Ovary (tissue), 7 donors: ENCODE measurements at regions not wholly inside any gene's neighbourhood (a gene's known extent, or its start where the extent isn't known, plus 50 kb on each side); places are given as distances from the start of the nearest gene placed in this dataset.

Experiments used
- DNase-seq, 5 donors: peaks; one replicate each; pipeline ENCODE4 v3.0.0-alpha.2; 2019 to 2020
- H3K27ac ChIP-seq, 2 donors: fragments of 200-600 bp; one replicate each; pipeline versions ENCODE4 v1.5.1 to v1.8.0; 2019 to 2022
- H3K27me3 ChIP-seq: fragments of 200-600 bp; one replicate; pipeline ENCODE4 v1.8.0; 2022
- H3K36me3 ChIP-seq: fragments of 200-600 bp; sonication (generic); one replicate; pipeline ENCODE4 v1.5.1; 2019
- H3K4me1 ChIP-seq: one replicate; pipeline ENCODE4 v1.8.1; 2013; ENCODE audit warnings: mild to moderate bottlenecking, moderate library complexity; ENCODE audit not compliant: insufficient read depth
- H3K4me3 ChIP-seq: fragments of 200-600 bp; sonication (generic); one replicate; pipeline ENCODE4 v1.5.1; 2017
- H3K9me3 ChIP-seq, 2 donors: fragments of 200-600 bp in 1 of 2; sonication (generic) in 1 of 2; one replicate each; pipeline versions ENCODE4 v1.5.1 to v1.8.1; 2013 to 2019; ENCODE audit warnings: mild to moderate bottlenecking in 1 of 2, moderate library complexity in 1 of 2
- EP300 ChIP-seq: sonication (generic); formaldehyde crosslinking; IDR thresholded peaks from one replicate; pipeline ENCODE4 v1.6.1; 2017; ENCODE audit warnings: antibody characterized with exemption
- POLR2A ChIP-seq: fragments of 450-650 bp; IDR thresholded peaks from one replicate; pipeline ENCODE4 v1.6.1; 2017; ENCODE audit warnings: antibody characterized with exemption, mild to moderate bottlenecking, moderate library complexity
- WGBS, 3 donors: extraction: QIAGEN DNeasy Blood & Tissue Kit in 1 of 3; methylation state at CpG; one replicate each; pipeline versions ENCODE4 v1.1.5 to v1.1.7; 2013 to 2017; 5-methylcytosine and 5-hydroxymethylcytosine counted together
- intact Hi-C, 4 donors: fragments of 100-400 bp; cut with DNase I; formaldehyde crosslinking; loops; one replicate each; pipeline versions ENCODE4 v1.11.0 to v1.15.1; 2022 to 2023
- TF ChIP-seq, protein P1 (sequence below), 3 donors: fragments of 450-650 bp in 2 of 3; fragments of 200-600 bp in 1 of 3; IDR thresholded peaks; one replicate each; pipeline versions ENCODE4 v1.5.1 to v1.8.0; 2016 to 2022; ENCODE audit warnings: antibody characterized with exemption in 3 of 3, mild to moderate bottlenecking in 1 of 3
- donor health status: DM: no; HTN: no; CAD: no; lungs with moderate emphysema.
- donor health status: DM: no; HTN: no; CAD: no.
- donor health status: Bipolar disorder and iron deficiency.
- donor health status: DM: no; HTN: no; CAD: no.
- donor health status: DM: yes; HTN: yes; CAD: no.

DNA sequence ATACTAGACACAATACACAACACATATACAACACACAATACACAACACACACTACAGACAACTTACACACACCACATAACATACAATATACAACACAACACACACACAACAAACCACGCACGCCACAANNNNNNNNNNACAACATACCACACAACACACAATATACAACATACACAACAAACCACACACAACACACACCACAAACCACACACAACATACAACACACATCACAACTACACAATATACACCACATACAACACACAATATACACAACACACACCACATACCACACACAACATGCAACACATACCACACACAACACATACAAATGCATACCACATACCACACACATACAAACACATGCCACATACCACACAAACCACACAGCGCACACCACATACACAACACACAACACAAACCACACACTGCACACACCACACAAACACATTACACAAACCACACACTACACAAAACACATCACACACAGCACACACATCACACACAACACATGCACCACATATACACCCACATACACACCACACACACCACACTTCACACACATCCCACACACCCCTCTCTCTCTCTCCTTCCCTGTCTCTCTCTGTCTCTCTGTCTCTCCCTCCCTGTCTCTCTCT lies 108.3 kb downstream of the ETS2 start:
- DNase-seq: peak in 1 of 5 donors; percentile 12
- H3K9me3 ChIP-seq: no peaks in the 10 kb centered on the region
- H3K27me3 ChIP-seq: no peaks in the 10 kb centered on the region
- no peak overlapping the region for H3K4me3 ChIP-seq
- TF ChIP-seq EP300 (no peak), POLR2A (no peak)
- TF ChIP-seq, protein P1, sequence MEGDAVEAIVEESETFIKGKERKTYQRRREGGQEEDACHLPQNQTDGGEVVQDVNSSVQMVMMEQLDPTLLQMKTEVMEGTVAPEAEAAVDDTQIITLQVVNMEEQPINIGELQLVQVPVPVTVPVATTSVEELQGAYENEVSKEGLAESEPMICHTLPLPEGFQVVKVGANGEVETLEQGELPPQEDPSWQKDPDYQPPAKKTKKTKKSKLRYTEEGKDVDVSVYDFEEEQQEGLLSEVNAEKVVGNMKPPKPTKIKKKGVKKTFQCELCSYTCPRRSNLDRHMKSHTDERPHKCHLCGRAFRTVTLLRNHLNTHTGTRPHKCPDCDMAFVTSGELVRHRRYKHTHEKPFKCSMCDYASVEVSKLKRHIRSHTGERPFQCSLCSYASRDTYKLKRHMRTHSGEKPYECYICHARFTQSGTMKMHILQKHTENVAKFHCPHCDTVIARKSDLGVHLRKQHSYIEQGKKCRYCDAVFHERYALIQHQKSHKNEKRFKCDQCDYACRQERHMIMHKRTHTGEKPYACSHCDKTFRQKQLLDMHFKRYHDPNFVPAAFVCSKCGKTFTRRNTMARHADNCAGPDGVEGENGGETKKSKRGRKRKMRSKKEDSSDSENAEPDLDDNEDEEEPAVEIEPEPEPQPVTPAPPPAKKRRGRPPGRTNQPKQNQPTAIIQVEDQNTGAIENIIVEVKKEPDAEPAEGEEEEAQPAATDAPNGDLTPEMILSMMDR (IDR thresholded peaks at IDR 0.05): no peak
- H3K27ac ChIP-seq: peak overlapping the region; percentile 74 to 81
- peaks cover 19% of the 10 kb centered on the region for H3K4me1 ChIP-seq
- WGBS, 3 donors: 77 to 88% (median 81%) methylated on average over 3 of the region's 3 CpGs
- intact Hi-C loops: loop anchor here in 3 of 4 donors (5.0 to 10.0 kb wide), 4 partner anchors 89 to 211 kb away; partner anchors contain the start of gene ETS2 (in 1 of the 3)
- H3K36me3 ChIP-seq: no peaks in the 10 kb centered on the region

DNA sequence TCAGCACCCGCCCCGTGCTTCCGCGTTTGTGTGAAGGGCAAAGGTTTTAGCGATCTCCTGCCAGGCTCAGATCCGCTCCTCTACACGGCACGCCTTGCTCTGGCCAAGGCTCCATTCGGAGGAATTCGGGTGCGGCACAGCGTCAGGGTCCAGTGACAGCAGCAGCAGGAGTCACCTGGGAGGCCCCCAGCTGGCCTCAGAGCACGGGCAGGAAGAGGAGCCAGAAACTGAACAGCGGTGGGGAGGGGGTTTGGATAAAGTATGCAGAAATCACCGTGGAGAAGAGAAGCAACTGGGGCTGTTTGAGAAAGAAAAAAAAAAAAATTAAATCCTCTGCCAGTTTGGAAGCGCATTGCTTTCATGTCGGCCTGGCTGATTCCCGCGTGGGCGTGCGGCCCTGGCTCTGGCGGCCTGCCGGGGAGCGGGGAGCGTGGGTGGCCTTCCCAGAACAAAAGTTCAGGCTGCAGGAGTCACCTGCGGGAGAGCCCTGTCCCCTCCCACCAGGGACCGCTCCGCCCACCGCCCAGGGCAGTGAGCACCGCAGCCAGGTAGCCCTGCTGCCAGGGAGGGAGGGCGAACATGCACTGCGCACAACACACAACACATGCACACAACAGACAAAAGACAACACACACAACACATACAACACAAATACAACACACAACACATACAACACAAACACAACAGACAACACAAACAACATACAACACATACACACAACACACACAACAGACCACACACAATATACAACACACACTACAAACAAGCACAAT lies 107.6 kb downstream of the ETS2 start:
- no peaks in the 10 kb centered on the region for H3K27me3 ChIP-seq
- intact Hi-C loops: loop anchor here in 3 of 4 donors (5.0 to 10.0 kb wide), 4 partner anchors 89 to 211 kb away; partner anchors contain the start of gene ETS2 (in 1 of the 3)
- H3K4me3 ChIP-seq: peak overlapping the region; percentile 26
- peak overlapping the region; percentile 77 to 81 for H3K27ac ChIP-seq
- 5 to 6% (median 6%) methylated on average over 32 of the region's 32 CpGs for WGBS, 3 donors
- no peaks in the 10 kb centered on the region for H3K9me3 ChIP-seq
- TF ChIP-seq POLR2A: peak; percentile 17
- TF ChIP-seq EP300: no peak
- H3K36me3 ChIP-seq: no peaks in the 10 kb centered on the region
- H3K4me1 ChIP-seq: peaks cover 19% of the 10 kb centered on the region
- DNase-seq: peak; percentile 87 to 91 (median 90)

DNA sequence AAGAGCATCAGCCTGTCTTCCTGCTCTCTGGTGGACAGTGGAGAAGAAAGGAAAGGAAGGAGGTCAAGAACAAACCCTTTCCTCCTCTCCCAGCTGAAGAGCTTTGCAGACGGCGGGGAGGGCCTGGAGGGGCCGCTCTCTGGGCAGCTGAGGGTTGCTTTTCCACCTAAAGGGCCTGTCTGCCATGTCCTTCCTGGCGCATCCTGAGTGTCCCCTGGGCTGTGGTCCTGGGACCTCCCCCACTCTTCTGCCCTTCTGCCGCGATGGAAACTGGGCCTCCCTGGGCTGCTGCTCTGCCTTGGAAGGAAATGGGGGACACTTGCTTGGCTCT lies 107.0 kb downstream of the ETS2 start:
- 39 to 45% (median 45%) methylated on average over 6 of the region's 6 CpGs for WGBS, 3 donors
- intact Hi-C loops: loop anchor here in 3 of 4 donors (5.0 to 10.0 kb wide), 4 partner anchors 88 to 212 kb away; partner anchors contain the start of gene ETS2 (in 1 of the 3)

DNA sequence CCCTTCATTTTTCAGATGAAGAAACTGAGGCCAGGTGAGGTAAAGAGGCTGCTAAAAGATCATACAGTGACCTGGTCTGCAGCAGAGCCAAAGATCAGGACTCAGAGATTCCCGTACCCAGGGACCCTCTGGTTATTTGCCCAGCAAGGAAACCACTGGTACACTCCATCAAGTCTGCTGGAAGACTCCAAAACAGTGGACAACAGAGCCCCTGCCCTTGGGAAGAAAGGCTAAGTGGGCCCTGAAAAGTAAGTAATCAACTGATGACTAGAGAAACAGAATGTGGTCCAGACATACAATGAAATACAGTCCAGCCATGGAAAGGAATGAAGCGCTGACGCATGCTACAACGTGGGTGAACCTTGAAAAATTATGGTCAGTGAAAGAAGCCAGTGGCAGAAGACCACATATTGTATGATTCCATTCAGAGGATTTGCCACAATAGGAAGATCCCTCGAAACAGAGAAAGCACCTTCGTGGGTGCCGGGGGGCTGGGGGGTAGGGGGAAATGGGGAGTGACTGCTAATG lies 106.4 kb downstream of the ETS2 start:
- H3K27ac ChIP-seq: peak overlapping the region in 1 of 2 donors; percentile 77
- H3K36me3 ChIP-seq: no peaks in the 10 kb centered on the region
- no peaks in the 10 kb centered on the region for H3K27me3 ChIP-seq
- intact Hi-C loops: loop anchor here in 3 of 4 donors (5.0 to 10.0 kb wide), 4 partner anchors 87 to 213 kb away; partner anchors contain the start of gene ETS2 (in 1 of the 3)
- no peak overlapping the region for H3K4me3 ChIP-seq
- H3K4me1 ChIP-seq: peaks cover 19% of the 10 kb centered on the region
- TF ChIP-seq, protein P1 (IDR thresholded peaks at IDR 0.05): no peak
- TF ChIP-seq POLR2A (no peak), EP300 (no peak)
- DNase-seq: no peak
- WGBS, 3 donors: 77 to 97% (median 95%) methylated on average over 7 of the region's 7 CpGs
- no peaks in the 10 kb centered on the region for H3K9me3 ChIP-seq

More for the DNA sequence above, 107.0 kb downstream of the ETS2 start:
- no peaks in the 10 kb centered on the region for H3K27me3 ChIP-seq
- H3K4me1 ChIP-seq: peaks cover 19% of the 10 kb centered on the region
- peak overlapping the region; percentile 77 to 81 for H3K27ac ChIP-seq
- TF ChIP-seq EP300 (no peak), POLR2A (no peak)
- TF ChIP-seq, protein P1 (IDR thresholded peaks at IDR 0.05): no peak
- H3K9me3 ChIP-seq: no peaks in the 10 kb centered on the region
- peak overlapping the region; percentile 26 for H3K4me3 ChIP-seq
- DNase-seq: no peak
- no peaks in the 10 kb centered on the region for H3K36me3 ChIP-seq
